ENCODE measurements at regions not wholly inside any gene's neighbourhood (a gene's known extent, or its start where the extent isn't known, plus 50 kb on each side); places are given as distances from the start of the nearest gene placed in this dataset.

- TF ChIP-seq POLR2A (IDR thresholded peaks at IDR 0.05; ENCODE audit: extremely low read depth, insufficient read length) (no peak), CTCF (IDR thresholded peaks at IDR 0.05; ENCODE audit: low read depth, low read length) (no peak), MAX (IDR thresholded peaks at IDR 0.05; ENCODE audit: low read depth, low read length) (no peak), MYC (IDR thresholded peaks at IDR 0.05; ENCODE audit: low read depth, low read length) (no peak)
These were observed 75.8 kb downstream of the NRN1 start for GRCh38 chr6:5930968-5931367.

Measured in NB4 (cell line).